A673 (cell line): ENCODE measurements at regions not wholly inside any gene's neighbourhood (a gene's known extent, or its start where the extent isn't known, plus 50 kb on each side); places are given as distances from the start of the nearest gene placed in this dataset.

ENCODE experiments used
- BruUV-seq: library from RNA; stranded (reverse); fragments of 400-500 nt; replicated peaks from 2 replicates; lab custom pipeline; 2021; lab: Mats Ljungman, UMichigan
- CTCF ChIA-PET: fragments of 300-600 bp; sonication (Branson Sonifier 250); formaldehyde crosslinking; loops from one replicate; lab custom pipeline; 2022; ENCODE audit warnings: antibody characterized with exemption; lab: Charles Lee
- POLR2A ChIA-PET: fragments of 300-600 bp; sonication (Branson Sonifier 250); formaldehyde crosslinking; loops from one replicate; lab custom pipeline; 2022; ENCODE audit warnings: antibody characterized with exemption; ENCODE audit not compliant: low non-redundant PET; lab: Charles Lee
- DNase-seq: peaks from one replicate; pipeline ENCODE4 v3.0.0-alpha.2; 2015; ENCODE audit warnings: low spot score
- H3K27ac ChIP-seq: fragments of 200-600 bp; sonication (generic); 2 replicates; pipeline ENCODE4 v1.5.1; 2016; ENCODE audit warnings: mixed run types, low read depth, mild to moderate bottlenecking, mixed read lengths, antibody characterized with exemption, low read length; ENCODE audit not compliant: poor library complexity, severe bottlenecking
- H3K27me3 ChIP-seq: fragments of 200-600 bp; sonication (generic); replicated peaks from 2 replicates; pipeline ENCODE4 v1.6.1; 2017; ENCODE audit warnings: mixed run types, low read depth, mild to moderate bottlenecking, mixed read lengths, antibody characterized with exemption, low read length; ENCODE audit not compliant: insufficient read depth, poor library complexity
- H3K36me3 ChIP-seq: fragments of 200-600 bp; sonication (generic); 2 replicates; pipeline ENCODE4 v1.6.1; 2016; ENCODE audit warnings: mixed run types, mild to moderate bottlenecking, mixed read lengths, antibody characterized with exemption, low read length; ENCODE audit not compliant: insufficient read depth, poor library complexity, severe bottlenecking
- H3K4me1 ChIP-seq: fragments of 200-600 bp; sonication (generic); 2 replicates; pipeline ENCODE4 v1.6.1; 2017; ENCODE audit warnings: mixed run types, mild to moderate bottlenecking, mixed read lengths, antibody characterized with exemption, low read length; ENCODE audit not compliant: insufficient read depth, poor library complexity, severe bottlenecking
- H3K4me3 ChIP-seq: fragments of 200-600 bp; sonication (generic); 2 replicates; pipeline ENCODE4 v1.5.1; 2016; ENCODE audit warnings: low read depth, mixed run types, mild to moderate bottlenecking, mixed read lengths, low read length; ENCODE audit not compliant: poor library complexity, severe bottlenecking
- H3K9me3 ChIP-seq: fragments of 200-600 bp; sonication (generic); 2 replicates; pipeline ENCODE4 v1.6.1; 2016; ENCODE audit warnings: mixed run types, low read depth, mild to moderate bottlenecking, mixed read lengths, antibody characterized with exemption, low read length; ENCODE audit not compliant: poor library complexity, severe bottlenecking
- CTCF ChIP-seq: fragments of 300-800, 200-600 bp; sonication (generic); conservative IDR thresholded peaks from 2 replicates; pipeline ENCODE4 v1.5.1; 2017; ENCODE audit warnings: low read depth, mild to moderate bottlenecking, antibody characterized with exemption, low read length, moderate library complexity, mixed read lengths
- EZH2 ChIP-seq: fragments of 200-600 bp; sonication (generic); IDR thresholded peaks from 2 replicates; pipeline ENCODE4 v1.6.1; 2017; ENCODE audit warnings: borderline replicate concordance, low read depth, mild to moderate bottlenecking, mixed read lengths, antibody characterized with exemption, low read length; ENCODE audit not compliant: poor library complexity, severe bottlenecking
- intact Hi-C: fragments of 100-400 bp; cut with micrococcal nuclease; formaldehyde crosslinking; loops from one replicate; pipeline ENCODE4 v1.10.0; 2022; ENCODE audit not compliant: unreplicated experiment

DNA sequence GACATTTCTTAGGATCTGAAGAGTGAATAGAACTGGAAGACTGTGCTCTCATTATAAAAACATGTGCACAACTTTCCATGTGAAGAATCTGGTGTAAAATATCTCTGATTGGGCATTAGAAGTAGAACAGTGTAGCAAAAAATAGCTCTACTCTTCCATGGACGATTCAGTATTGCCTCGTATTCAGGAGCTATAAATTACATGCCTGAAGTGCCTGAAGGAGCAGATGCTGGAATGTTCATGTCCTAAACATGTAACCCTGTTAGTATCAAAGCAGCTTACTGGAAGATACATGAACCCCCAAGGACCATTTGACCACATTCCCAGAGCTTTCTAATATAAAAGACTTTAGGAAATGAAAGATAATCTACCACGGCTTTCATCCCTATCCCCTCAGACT is 528.9 kb downstream of the DACH1 start:
- Histone ChIP-seq H3K36me3 (no peaks in the 10 kb centered on the region), H3K4me3 (no peak overlapping the region), H3K27ac (no peak overlapping the region), H3K27me3 (peaks cover 11% of the 10 kb centered on the region), H3K9me3 (no peaks in the 10 kb centered on the region), H3K4me1 (no peaks in the 10 kb centered on the region)
- intact Hi-C loops, result no loop called here
- ChIA-PET POLR2A (no interaction called here), CTCF (no interaction called here)
- no peak for DNase-seq
- no TSS peak for BruUV-seq
- TF ChIP-seq CTCF, result no peak
- TF ChIP-seq EZH2, result no peak

DNA sequence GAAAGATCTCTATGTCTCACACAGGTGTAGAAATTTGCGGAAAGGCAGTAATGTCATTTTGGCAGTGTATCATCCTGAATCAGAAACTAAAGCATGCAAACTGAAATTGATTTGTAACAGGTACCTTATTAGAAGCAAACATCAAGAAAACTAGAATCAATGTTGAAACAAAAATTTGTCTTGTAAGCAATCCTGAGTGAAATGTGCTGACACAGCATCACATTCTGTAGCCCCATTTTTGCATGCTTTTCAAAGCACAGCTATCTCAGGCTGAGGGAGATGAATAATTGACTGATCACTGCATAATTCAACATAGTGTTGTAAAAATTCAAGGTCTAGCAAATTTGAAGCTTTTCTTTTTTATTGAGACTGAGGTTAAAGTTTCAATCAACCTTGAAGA is 539.7 kb downstream of the DACH1 start:
- CTCF ChIA-PET, result no interaction called here
- Histone ChIP-seq H3K9me3 (no peaks in the 10 kb centered on the region), H3K4me3 (no peak overlapping the region), H3K27me3 (peaks cover 7% of the 10 kb centered on the region), H3K36me3 (no peaks in the 10 kb centered on the region), H3K27ac (no peak overlapping the region), H3K4me1 (no peaks in the 10 kb centered on the region)
- no peak for TF ChIP-seq EZH2
- no peak for TF ChIP-seq CTCF
- intact Hi-C loops, result loop anchor here (10.0 kb wide), 1 partner anchor 1238 kb away; no protein-coding TSS in a partner anchor
- DNase-seq, result no peak
- no TSS peak for BruUV-seq
- POLR2A ChIA-PET, result no interaction called here

DNA sequence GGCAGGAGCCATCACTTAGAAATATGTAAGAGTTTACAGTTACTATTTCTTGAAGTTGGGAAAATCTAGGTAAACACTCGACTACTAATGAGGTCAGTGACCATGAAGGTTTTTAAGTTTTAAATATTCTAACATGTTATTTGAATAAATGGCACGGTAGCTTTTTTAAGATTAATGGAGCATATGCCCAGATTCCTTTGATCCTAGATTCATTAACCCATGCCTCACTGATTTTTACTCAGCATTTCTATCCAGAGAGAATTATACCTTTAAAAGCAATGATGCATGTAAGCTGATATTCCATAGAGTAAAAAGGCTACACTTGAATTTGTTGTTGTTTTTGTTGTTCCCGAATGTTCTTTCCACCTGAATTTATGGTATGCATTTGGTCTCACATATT is 541.4 kb downstream of the DACH1 start:
- Histone ChIP-seq H3K4me3 (no peak overlapping the region), H3K36me3 (no peaks in the 10 kb centered on the region), H3K27ac (no peak overlapping the region), H3K27me3 (peaks cover 7% of the 10 kb centered on the region), H3K9me3 (no peaks in the 10 kb centered on the region), H3K4me1 (no peaks in the 10 kb centered on the region)
- POLR2A ChIA-PET, result no interaction called here
- CTCF ChIA-PET, result no interaction called here
- BruUV-seq, result no TSS peak
- intact Hi-C loops, result loop anchor here (10.0 kb wide), 1 partner anchor 1239 kb away; no protein-coding TSS in a partner anchor
- TF ChIP-seq CTCF (no peak), EZH2 (no peak)
- DNase-seq, result no peak
